Uterus (tissue), 3 donors: ENCODE measurements at regions not wholly inside any gene's neighbourhood (a gene's known extent, or its start where the extent isn't known, plus 50 kb on each side); places are given as distances from the start of the nearest gene placed in this dataset.

ENCODE experiments used
- DNase-seq, 2 donors: peaks; one replicate each; pipeline ENCODE4 v3.0.0-alpha.2; 2019 to 2020
- H3K27ac ChIP-seq, 2 donors: fragments of 200-600 bp; sonication (generic); 1 replicate in 1 of 2; 2 replicates in 1 of 2; pipeline ENCODE4 v1.5.1; 2016 to 2018
- H3K27me3 ChIP-seq, 2 donors: fragments of 200-600 bp; sonication (generic); one replicate each; pipeline ENCODE4 v1.5.1; 2018 to 2019; ENCODE audit warnings: control low read depth in 1 of 2
- H3K36me3 ChIP-seq, 2 donors: fragments of 200-600 bp; sonication (generic); one replicate each; pipeline ENCODE4 v1.5.1; 2019; ENCODE audit warnings: control low read depth in 1 of 2
- H3K4me1 ChIP-seq, 2 donors: fragments of 200-600 bp; sonication (generic); one replicate each; pipeline ENCODE4 v1.5.1; 2018 to 2019; ENCODE audit warnings: control low read depth in 1 of 2
- H3K4me3 ChIP-seq, 2 donors: fragments of 200-600 bp; sonication (generic); 1 replicate in 1 of 2; 2 replicates in 1 of 2; pipeline ENCODE4 v1.5.1; 2018 to 2019; ENCODE audit warnings: mild to moderate bottlenecking in 1 of 2
- H3K9me3 ChIP-seq, 2 donors: fragments of 200-600 bp; sonication (generic); one replicate each; pipeline ENCODE4 v1.5.1; 2019; ENCODE audit warnings: control low read depth in 1 of 2
- CTCF ChIP-seq, 4 experiments: fragments of 200-600 bp in 2 of 4; fragments of 450-650 bp in 2 of 4; sonication (generic) in 2 of 4; IDR thresholded peaks; one replicate each; pipeline ENCODE4 v1.5.1; 2016 to 2019; ENCODE audit warnings: antibody characterized with exemption in 4 of 4, mild to moderate bottlenecking in 2 of 4, moderate library complexity in 1 of 4
- POLR2A ChIP-seq, 2 donors: fragments of 450-650 bp; IDR thresholded peaks; one replicate each; pipeline ENCODE4 v1.6.1; 2016; ENCODE audit warnings: antibody characterized with exemption in 2 of 2, mild to moderate bottlenecking in 1 of 2, moderate library complexity in 1 of 2
- intact Hi-C: fragments of 100-400 bp; cut with DNase I; formaldehyde crosslinking; loops from one replicate; pipeline ENCODE4 v1.15.1; 2023; ENCODE audit warnings: low total_unique reads
- donor health status: DM: yes; HTN: yes; CAD: no.

GRCh38 chr3:61349717-61350116 is 98.5 kb upstream of the FHIT start:
- intact Hi-C loops: no loop called here
- no peak for DNase-seq
- H3K9me3 ChIP-seq: no peaks in the 10 kb centered on the region
- H3K27me3 ChIP-seq: no peaks in the 10 kb centered on the region
- TF ChIP-seq POLR2A (IDR thresholded peaks at IDR 0.05) (no peak), CTCF (IDR thresholded peaks at IDR 0.05) (no peak)
- H3K36me3 ChIP-seq: no peaks in the 10 kb centered on the region
- no peaks in the 10 kb centered on the region for H3K4me1 ChIP-seq
- no peak overlapping the region for H3K27ac ChIP-seq
- H3K4me3 ChIP-seq: no peak overlapping the region

GRCh38 chr3:61350782-61351309 is 99.6 kb upstream of the FHIT start:
- Histone ChIP-seq H3K4me3 (no peak overlapping the region), H3K27ac (no peak overlapping the region), H3K9me3 (no peaks in the 10 kb centered on the region), H3K36me3 (no peaks in the 10 kb centered on the region), H3K27me3 (no peaks in the 10 kb centered on the region), H3K4me1 (no peaks in the 10 kb centered on the region)
- TF ChIP-seq POLR2A (IDR thresholded peaks at IDR 0.05) (no peak), CTCF (IDR thresholded peaks at IDR 0.05) (no peak)
- no peak for DNase-seq
- intact Hi-C loops: no loop called here

- intact Hi-C loops: no loop called here
Observed at GRCh38 chr3:61352306-61352705, 101.1 kb upstream of the FHIT start.

GRCh38 chr3:61353382-61353781 is 102.1 kb upstream of the FHIT start:
- Histone ChIP-seq H3K4me3 (no peak overlapping the region), H3K9me3 (no peaks in the 10 kb centered on the region), H3K27ac (no peak overlapping the region), H3K27me3 (no peaks in the 10 kb centered on the region), H3K36me3 (no peaks in the 10 kb centered on the region), H3K4me1 (no peaks in the 10 kb centered on the region)
- DNase-seq: no peak
- intact Hi-C loops: no loop called here
- TF ChIP-seq CTCF (IDR thresholded peaks at IDR 0.05) (no peak), POLR2A (IDR thresholded peaks at IDR 0.05) (no peak)

More at GRCh38 chr3:61352306-61352705, 101.1 kb upstream of the FHIT start:
- no peak for TF ChIP-seq CTCF (IDR thresholded peaks at IDR 0.05)
- TF ChIP-seq POLR2A (IDR thresholded peaks at IDR 0.05): no peak
- H3K9me3 ChIP-seq: no peaks in the 10 kb centered on the region
- H3K4me1 ChIP-seq: no peaks in the 10 kb centered on the region
- no peak overlapping the region for H3K4me3 ChIP-seq
- no peaks in the 10 kb centered on the region for H3K36me3 ChIP-seq
- DNase-seq: no peak
- H3K27me3 ChIP-seq: no peaks in the 10 kb centered on the region
- H3K27ac ChIP-seq: no peak overlapping the region

GRCh38 chr3:61354604-61355003 is 103.4 kb upstream of the FHIT start:
- intact Hi-C loops: no loop called here
- no peak overlapping the region for H3K27ac ChIP-seq
- TF ChIP-seq CTCF (IDR thresholded peaks at IDR 0.05): no peak
- TF ChIP-seq POLR2A (IDR thresholded peaks at IDR 0.05): no peak
- no peak for DNase-seq
- no peaks in the 10 kb centered on the region for H3K9me3 ChIP-seq
- H3K4me1 ChIP-seq: peaks cover 0 to 4% of the 10 kb centered on the region in 2 donors
- no peaks in the 10 kb centered on the region for H3K36me3 ChIP-seq
- no peak overlapping the region for H3K4me3 ChIP-seq
- H3K27me3 ChIP-seq: no peaks in the 10 kb centered on the region
